ENCODE measurements at regions not wholly inside any gene's neighbourhood (a gene's known extent, or its start where the extent isn't known, plus 50 kb on each side); places are given as distances from the start of the nearest gene placed in this dataset.
"Not testable (repeated sequence)": the region's sequence is repeated elsewhere in the genome, so short reads cannot be mapped to it uniquely, and the experiment has no call there.

- TF ChIP-seq, protein P1, sequence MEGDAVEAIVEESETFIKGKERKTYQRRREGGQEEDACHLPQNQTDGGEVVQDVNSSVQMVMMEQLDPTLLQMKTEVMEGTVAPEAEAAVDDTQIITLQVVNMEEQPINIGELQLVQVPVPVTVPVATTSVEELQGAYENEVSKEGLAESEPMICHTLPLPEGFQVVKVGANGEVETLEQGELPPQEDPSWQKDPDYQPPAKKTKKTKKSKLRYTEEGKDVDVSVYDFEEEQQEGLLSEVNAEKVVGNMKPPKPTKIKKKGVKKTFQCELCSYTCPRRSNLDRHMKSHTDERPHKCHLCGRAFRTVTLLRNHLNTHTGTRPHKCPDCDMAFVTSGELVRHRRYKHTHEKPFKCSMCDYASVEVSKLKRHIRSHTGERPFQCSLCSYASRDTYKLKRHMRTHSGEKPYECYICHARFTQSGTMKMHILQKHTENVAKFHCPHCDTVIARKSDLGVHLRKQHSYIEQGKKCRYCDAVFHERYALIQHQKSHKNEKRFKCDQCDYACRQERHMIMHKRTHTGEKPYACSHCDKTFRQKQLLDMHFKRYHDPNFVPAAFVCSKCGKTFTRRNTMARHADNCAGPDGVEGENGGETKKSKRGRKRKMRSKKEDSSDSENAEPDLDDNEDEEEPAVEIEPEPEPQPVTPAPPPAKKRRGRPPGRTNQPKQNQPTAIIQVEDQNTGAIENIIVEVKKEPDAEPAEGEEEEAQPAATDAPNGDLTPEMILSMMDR (IDR thresholded peaks at IDR 0.05; ENCODE audit: low read depth, low read length): no peak
- DNase-seq (ENCODE audit: extremely low read depth, low read depth): no peak
Observed at GRCh38 chr17:30588798-30589247, 111.6 kb downstream of the GOSR1 start.

DNA sequence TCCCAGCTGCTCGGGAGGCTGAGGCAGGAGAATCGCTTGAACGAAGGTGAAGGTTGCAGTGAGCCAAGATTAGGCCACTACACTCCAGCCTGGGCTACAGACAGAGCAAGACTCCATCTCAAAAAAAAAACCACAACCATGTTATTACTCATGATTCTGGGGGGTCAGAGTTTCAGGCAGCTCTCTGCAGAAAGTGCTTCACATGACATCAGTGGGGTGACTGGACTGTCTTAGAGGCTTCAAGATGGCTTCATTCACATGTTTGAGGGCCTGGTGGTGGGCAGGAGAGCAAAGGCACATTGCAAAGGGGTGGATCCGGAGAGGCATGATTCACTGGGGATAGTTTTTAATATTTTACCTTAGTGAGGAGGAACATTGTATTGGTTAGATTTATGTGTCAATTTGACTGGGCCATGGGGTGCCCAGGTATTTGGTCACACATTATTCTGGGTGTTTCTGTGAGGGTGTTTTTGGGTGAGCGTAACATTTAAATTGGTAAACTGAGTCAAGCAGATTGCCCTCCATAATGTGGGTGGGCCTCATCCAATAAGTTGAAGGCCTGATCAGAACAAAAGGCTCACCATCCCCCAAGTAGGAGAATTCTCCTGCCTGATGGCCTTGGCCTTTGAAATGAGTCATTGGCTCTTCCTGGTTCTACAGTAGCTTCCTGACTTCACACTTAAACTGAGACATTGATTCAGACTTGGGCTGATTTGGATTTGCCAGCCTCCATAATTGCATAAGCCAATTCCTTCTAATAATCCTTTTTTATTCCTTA lies 109.8 kb downstream of the GOSR1 start:
- no peak for DNase-seq (ENCODE audit: extremely low read depth, low read depth)
- TF ChIP-seq, protein P1 (IDR thresholded peaks at IDR 0.05; ENCODE audit: low read depth, low read length): no peak

GRCh38 chr17:30584810-30585209 lies 107.6 kb downstream of the GOSR1 start:
- TF ChIP-seq, protein P1 (IDR thresholded peaks at IDR 0.05; ENCODE audit: low read depth, low read length): no peak
- no peak for DNase-seq (ENCODE audit: extremely low read depth, low read depth)

DNA sequence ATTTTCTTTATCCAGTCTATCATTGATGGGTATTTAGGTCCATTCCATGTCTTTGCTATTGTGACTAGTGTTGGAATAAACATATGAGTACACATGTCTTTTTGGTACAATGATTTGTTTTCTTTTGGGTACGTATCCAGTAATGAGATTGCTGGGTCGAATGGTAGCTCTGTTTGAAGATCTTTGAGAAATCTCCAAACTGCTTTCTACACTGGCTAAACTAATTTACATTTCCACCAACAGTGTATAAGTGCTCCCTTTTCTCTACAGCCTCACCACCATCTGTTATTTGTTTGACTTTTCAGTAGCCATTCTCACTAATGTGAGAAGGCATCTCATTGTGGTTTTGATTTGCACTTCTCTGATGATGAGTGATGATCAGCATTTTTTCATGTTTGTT lies 103.7 kb downstream of the GOSR1 start:
- DNase-seq (ENCODE audit: extremely low read depth, low read depth): no peak
- TF ChIP-seq, protein P1 (IDR thresholded peaks at IDR 0.05; ENCODE audit: low read depth, low read length): no peak

DNA sequence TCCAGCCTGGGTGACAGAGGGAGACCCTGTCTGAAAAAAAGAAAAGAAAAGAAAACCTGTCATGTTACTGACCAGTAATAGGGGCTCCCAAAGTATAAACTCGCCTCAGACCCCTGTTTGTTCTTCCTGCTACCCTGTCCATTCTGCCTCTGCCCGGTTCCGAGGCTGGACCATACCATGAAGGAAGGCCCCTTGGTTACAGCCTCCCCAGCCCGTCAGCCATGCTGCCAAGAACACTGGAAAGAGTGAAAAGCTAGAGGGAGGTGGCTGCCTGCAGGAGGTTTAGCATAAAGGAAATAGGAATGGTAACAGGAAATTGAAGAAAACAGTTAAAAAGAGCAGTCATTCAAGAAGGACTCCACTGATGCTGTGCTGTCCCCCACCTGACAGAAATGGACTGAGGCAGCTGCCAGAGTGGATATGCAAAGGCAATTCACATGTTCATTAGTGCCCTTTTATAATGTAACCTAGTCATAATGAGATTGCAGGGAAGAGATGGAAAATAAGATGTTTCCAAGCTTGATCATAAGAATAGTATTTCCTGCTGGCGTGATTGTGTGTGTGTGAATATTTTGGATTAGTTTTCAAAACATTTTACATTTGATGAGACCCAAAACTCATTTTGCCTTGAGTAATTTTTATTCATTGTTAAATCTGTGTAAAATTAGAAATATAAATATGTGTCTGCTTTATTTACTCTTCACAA lies 102.6 kb downstream of the GOSR1 start:
- TF ChIP-seq, protein P1 (IDR thresholded peaks at IDR 0.05; ENCODE audit: low read depth, low read length): no peak
- no peak for DNase-seq (ENCODE audit: extremely low read depth, low read depth)

DNA sequence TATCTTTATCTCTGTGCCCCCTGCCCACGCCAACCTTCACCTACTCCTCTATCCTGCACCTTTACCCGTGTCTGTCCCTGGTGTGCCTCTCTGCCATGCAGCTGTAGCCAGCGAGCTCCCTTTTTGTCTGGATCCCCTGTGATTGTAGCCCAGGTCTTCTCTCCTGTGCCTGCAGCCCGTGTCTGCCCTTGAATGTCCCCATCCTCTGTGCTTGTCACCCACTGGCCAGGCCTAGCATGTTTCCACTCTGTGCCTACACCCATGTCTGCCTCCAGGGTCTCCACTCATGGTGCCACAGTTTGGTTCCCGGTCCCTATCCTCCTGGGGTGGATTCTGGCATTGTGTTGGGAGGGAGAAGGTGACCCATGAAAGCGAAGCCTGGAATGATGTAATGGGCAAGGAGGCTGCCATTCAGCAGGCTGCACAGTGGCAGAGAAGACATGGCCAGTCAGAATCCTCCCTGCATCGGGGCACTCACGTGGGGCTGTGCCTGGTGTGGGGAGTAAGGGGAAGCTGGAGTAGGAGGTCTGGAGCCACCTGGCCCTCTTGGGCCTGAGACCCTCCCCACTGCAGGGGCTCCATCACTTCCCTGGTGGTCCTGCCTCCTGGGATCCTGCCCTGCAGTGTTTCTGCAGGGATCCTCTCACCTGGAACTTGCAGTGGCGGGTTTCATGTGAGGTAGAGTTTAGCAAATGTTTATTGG lies 101.0 kb downstream of the GOSR1 start:
- not testable (repeated sequence) for DNase-seq (ENCODE audit: extremely low read depth, low read depth)

All from AG09319 (cell line).